Calu3 (cell line): ENCODE measurements at regions not wholly inside any gene's neighbourhood (a gene's known extent, or its start where the extent isn't known, plus 50 kb on each side); places are given as distances from the start of the nearest gene placed in this dataset.

Source experiments
- BruUV-seq: library from RNA; stranded (reverse); fragments of 400-500 nt; replicated peaks from 2 replicates; lab custom pipeline; 2021; lab: Mats Ljungman, UMichigan
- CTCF ChIA-PET: fragments of 300-600 bp; sonication (Branson Sonifier 250); formaldehyde crosslinking; loops from one replicate; lab custom pipeline; 2022; ENCODE audit warnings: antibody characterized with exemption; lab: Charles Lee
- DNase-seq: peaks from one replicate; pipeline ENCODE4 v3.0.0; 2022
- H3K27ac Mint-ChIP-seq: one replicate; pipeline ENCODE4 v1.8.0; 2022; ENCODE audit warnings: mixed read lengths; ENCODE audit not compliant: unreplicated experiment
- H3K27me3 Mint-ChIP-seq: one replicate; pipeline ENCODE4 v1.8.0; 2022; ENCODE audit warnings: mixed read lengths; ENCODE audit not compliant: unreplicated experiment
- H3K36me3 Mint-ChIP-seq: one replicate; pipeline ENCODE4 v1.8.0; 2022; ENCODE audit warnings: mild to moderate bottlenecking, moderate library complexity, mixed read lengths; ENCODE audit not compliant: insufficient read depth, unreplicated experiment
- H3K4me1 Mint-ChIP-seq: one replicate; pipeline ENCODE4 v1.8.0; 2022; ENCODE audit warnings: mild to moderate bottlenecking, low read depth, mixed read lengths; ENCODE audit not compliant: unreplicated experiment
- H3K4me3 Mint-ChIP-seq: one replicate; pipeline ENCODE4 v1.8.0; 2022; ENCODE audit warnings: mild to moderate bottlenecking, low read depth, moderate library complexity, mixed read lengths; ENCODE audit not compliant: unreplicated experiment
- H3K9me3 Mint-ChIP-seq: one replicate; pipeline ENCODE4 v1.8.0; 2022; ENCODE audit warnings: low read depth, mixed read lengths; ENCODE audit not compliant: unreplicated experiment
- CTCF ChIP-seq: fragments of 200-600 bp; IDR thresholded peaks from one replicate; pipeline ENCODE4 v1.8.0; 2022; ENCODE audit warnings: antibody characterized with exemption; ENCODE audit not compliant: unreplicated experiment
- intact Hi-C: fragments of 100-400 bp; cut with micrococcal nuclease; formaldehyde crosslinking; loops from one replicate; pipeline ENCODE4 v1.10.0; 2022; ENCODE audit not compliant: unreplicated experiment

GRCh38 chr2:128520340-128520739, 201.7 kb upstream of the HS6ST1 start:
- CTCF ChIA-PET, result no interaction called here
- no peak overlapping the region for H3K27ac Mint-ChIP-seq
- no TSS peak for BruUV-seq
- H3K36me3 Mint-ChIP-seq, result no peaks in the 10 kb centered on the region
- intact Hi-C loops, result no loop called here
- no peak for TF ChIP-seq CTCF
- no peaks in the 10 kb centered on the region for H3K4me1 Mint-ChIP-seq
- DNase-seq, result no peak
- no peak overlapping the region for H3K4me3 Mint-ChIP-seq
- H3K9me3 Mint-ChIP-seq, result peaks cover 2% of the 10 kb centered on the region
- H3K27me3 Mint-ChIP-seq, result no peaks in the 10 kb centered on the region

- no peaks in the 10 kb centered on the region for H3K36me3 Mint-ChIP-seq
- no peak overlapping the region for H3K27ac Mint-ChIP-seq
- BruUV-seq, result no TSS peak
- no peaks in the 10 kb centered on the region for H3K27me3 Mint-ChIP-seq
- peaks cover 2% of the 10 kb centered on the region for H3K9me3 Mint-ChIP-seq
- CTCF ChIA-PET, result no interaction called here
- H3K4me1 Mint-ChIP-seq, result no peaks in the 10 kb centered on the region
- TF ChIP-seq CTCF, result no peak
- intact Hi-C loops, result no loop called here
- peak; percentile 46 for DNase-seq
- H3K4me3 Mint-ChIP-seq, result no peak overlapping the region
These were observed 202.1 kb upstream of the HS6ST1 start for GRCh38 chr2:128520791-128521190.

GRCh38 chr2:128521482-128521881, 202.8 kb upstream of the HS6ST1 start:
- H3K4me1 Mint-ChIP-seq, result no peaks in the 10 kb centered on the region
- DNase-seq, result no peak
- TF ChIP-seq CTCF, result no peak
- H3K36me3 Mint-ChIP-seq, result no peaks in the 10 kb centered on the region
- H3K27ac Mint-ChIP-seq, result no peak overlapping the region
- no TSS peak for BruUV-seq
- H3K4me3 Mint-ChIP-seq, result no peak overlapping the region
- H3K9me3 Mint-ChIP-seq, result peaks cover 2% of the 10 kb centered on the region
- intact Hi-C loops, result no loop called here
- CTCF ChIA-PET, result no interaction called here
- no peaks in the 10 kb centered on the region for H3K27me3 Mint-ChIP-seq

GRCh38 chr2:128522829-128523228, 204.2 kb upstream of the HS6ST1 start:
- no peak for TF ChIP-seq CTCF
- DNase-seq, result no peak
- Mint-ChIP-seq H3K36me3 (no peaks in the 10 kb centered on the region), H3K27ac (no peak overlapping the region), H3K4me3 (no peak overlapping the region), H3K27me3 (no peaks in the 10 kb centered on the region), H3K9me3 (peaks cover 2% of the 10 kb centered on the region), H3K4me1 (no peaks in the 10 kb centered on the region)
- intact Hi-C loops, result no loop called here
- BruUV-seq, result no TSS peak
- CTCF ChIA-PET, result no interaction called here
